Upper lobe of right lung (tissue), 1 donor: ENCODE measurements at regions not wholly inside any gene's neighbourhood (a gene's known extent, or its start where the extent isn't known, plus 50 kb on each side); places are given as distances from the start of the nearest gene placed in this dataset.
"Not testable (repeated sequence)": the region's sequence is repeated elsewhere in the genome, so short reads cannot be mapped to it uniquely, and the experiment has no call there.

Experiments
- ATAC-seq: fragments of 200-7000 bp; cut with Tn5 transposase; one replicate; pipeline ENCODE4 v1.9.1; 2020; ENCODE audit warnings: mild to moderate bottlenecking, moderate library complexity
- DNase-seq: peaks from one replicate; pipeline ENCODE4 v3.0.0-alpha.2; 2020
- H3K27ac ChIP-seq: fragments of 200-600 bp; one replicate; pipeline ENCODE4 v1.8.0; 2022
- H3K27me3 ChIP-seq: fragments of 200-600 bp; one replicate; pipeline ENCODE4 v1.8.0; 2022; ENCODE audit warnings: mild to moderate bottlenecking
- H3K36me3 ChIP-seq: fragments of 200-600 bp; one replicate; pipeline ENCODE4 v1.8.0; 2022
- H3K4me1 ChIP-seq: fragments of 200-600 bp; one replicate; pipeline ENCODE4 v1.8.0; 2022
- H3K4me3 ChIP-seq: fragments of 200-600 bp; one replicate; pipeline ENCODE4 v1.8.0; 2022; ENCODE audit warnings: mild to moderate bottlenecking
- H3K9me3 ChIP-seq: fragments of 200-600 bp; one replicate; pipeline ENCODE4 v1.8.0; 2022
- intact Hi-C: fragments of 100-400 bp; cut with DNase I; formaldehyde crosslinking; loops from one replicate; pipeline ENCODE4 v1.11.0; 2022
- TF ChIP-seq, protein P1 (sequence below): fragments of 200-600 bp; IDR thresholded peaks from one replicate; pipeline ENCODE4 v1.8.0; 2022; ENCODE audit warnings: antibody characterized with exemption
- donor health status: DM: no; HTN: yes; CAD: no; lungs with severe emphysema.

DNA sequence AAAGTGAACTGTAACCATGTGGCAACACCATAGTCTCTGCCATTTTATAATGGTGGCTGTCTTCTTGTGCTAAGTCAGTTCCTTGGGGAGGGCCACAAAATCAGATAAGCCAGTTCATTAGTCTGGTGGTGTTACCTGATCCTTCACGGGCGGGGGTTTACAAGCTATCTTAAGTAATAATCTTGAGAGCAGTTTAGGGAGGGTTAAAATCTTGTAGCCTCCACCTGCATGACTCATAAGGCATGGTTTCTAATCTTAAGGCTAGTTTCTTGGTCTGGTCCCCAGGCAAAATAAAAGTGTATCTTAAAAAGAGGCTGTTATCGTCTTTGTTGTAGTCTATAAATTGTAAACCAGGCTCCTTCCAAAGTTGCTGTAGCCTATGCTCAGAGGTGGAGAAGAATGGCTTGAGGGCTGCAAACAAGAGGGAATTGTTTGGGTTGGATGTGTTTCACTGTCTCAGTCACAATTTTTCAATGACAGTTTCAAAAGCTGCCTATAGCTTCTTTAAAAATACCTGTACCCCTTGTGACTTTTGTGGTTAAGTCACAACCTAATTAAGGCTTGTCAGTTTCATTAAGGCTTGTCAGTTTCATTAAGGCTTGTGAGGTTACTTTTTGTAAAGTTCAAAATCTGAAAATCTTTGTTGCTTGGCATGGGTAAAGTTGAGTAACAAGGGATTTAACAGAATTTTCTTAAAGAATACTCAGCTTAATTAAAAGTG lies 135.7 kb downstream of the RPS4Y2 start:
- H3K9me3 ChIP-seq, result no peaks in the 10 kb centered on the region
- no peak overlapping the region for H3K4me3 ChIP-seq
- DNase-seq, result no peak
- H3K4me1 ChIP-seq, result no peaks in the 10 kb centered on the region
- intact Hi-C loops, result no loop called here
- H3K36me3 ChIP-seq, result no peaks in the 10 kb centered on the region
- no peak overlapping the region for H3K27ac ChIP-seq
- H3K27me3 ChIP-seq, result no peaks in the 10 kb centered on the region
- ATAC-seq, result no peak
- TF ChIP-seq, protein P1, sequence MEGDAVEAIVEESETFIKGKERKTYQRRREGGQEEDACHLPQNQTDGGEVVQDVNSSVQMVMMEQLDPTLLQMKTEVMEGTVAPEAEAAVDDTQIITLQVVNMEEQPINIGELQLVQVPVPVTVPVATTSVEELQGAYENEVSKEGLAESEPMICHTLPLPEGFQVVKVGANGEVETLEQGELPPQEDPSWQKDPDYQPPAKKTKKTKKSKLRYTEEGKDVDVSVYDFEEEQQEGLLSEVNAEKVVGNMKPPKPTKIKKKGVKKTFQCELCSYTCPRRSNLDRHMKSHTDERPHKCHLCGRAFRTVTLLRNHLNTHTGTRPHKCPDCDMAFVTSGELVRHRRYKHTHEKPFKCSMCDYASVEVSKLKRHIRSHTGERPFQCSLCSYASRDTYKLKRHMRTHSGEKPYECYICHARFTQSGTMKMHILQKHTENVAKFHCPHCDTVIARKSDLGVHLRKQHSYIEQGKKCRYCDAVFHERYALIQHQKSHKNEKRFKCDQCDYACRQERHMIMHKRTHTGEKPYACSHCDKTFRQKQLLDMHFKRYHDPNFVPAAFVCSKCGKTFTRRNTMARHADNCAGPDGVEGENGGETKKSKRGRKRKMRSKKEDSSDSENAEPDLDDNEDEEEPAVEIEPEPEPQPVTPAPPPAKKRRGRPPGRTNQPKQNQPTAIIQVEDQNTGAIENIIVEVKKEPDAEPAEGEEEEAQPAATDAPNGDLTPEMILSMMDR, result no peak

DNA sequence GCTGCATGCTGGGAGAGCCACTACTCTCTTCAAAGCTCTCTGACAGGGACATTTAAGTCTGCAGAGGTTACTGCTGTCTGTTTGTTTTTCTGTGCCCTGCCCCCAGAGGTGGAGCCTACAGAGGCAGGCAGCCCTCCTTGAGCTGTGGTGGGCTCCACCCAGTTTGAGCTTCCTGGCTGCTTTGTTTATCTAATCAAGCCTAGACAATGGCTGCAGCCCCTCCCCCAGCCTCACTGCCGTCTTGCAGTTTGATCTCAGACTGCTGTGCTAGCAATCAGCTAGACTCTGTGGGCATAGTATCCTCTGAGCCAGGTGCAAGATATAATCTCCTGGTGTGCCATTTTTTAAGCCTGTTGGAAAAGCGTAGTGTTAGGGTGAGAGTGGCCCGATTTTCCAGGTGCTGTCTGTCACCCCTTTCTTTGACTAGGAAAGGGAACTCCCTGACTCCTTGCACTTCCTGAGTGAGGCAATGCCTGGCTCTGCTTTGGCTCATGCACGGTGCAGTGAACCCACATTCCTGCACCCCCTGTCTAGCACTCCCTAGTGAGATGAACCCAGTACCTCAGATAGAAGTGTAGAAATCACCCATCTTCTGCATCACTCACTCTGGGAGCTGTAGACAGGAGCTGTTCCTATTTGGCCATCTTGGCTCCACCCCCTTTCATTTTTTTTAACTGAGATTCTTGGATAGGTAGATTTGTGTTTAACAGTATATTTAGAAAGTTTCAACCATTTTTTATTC lies 169.6 kb downstream of the RPS4Y2 start:
- ATAC-seq, H3K9me3 ChIP-seq, H3K4me3 ChIP-seq, H3K36me3 ChIP-seq, H3K27me3 ChIP-seq, DNase-seq, H3K27ac ChIP-seq, H3K4me1 ChIP-seq, intact Hi-C loops: not testable (repeated sequence)

DNA sequence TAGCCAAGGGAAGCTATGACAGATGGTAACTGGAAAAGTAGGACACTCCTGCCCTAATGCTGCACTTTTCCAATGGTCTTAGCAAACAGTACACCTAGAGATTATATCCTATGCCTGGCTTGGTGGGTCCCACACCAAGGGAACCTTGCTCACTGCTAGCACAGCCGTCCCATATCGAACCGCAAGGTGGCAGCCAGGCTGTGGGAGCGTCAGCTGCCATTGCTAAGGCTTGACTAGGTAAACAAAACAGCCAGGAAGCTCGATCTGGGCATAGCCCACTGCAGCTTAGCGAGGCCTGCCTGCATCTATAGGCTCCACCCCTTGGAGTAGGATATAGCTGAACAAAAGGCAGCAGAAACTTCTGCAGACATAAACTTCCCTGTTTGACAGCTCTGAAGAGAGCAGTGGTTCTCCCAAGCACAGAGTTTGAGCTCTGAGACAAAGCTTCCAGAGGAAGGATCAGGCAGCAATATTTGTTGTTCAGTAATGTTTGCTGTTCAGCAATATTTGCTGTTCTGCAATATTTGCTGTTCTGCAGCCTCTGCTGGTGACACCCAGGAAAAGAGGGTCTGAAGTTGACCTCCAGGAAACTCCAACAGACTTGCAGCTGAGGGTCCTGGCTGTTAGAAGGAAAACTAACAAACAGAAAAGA lies 173.9 kb downstream of the RPS4Y2 start:
- no peak for ATAC-seq
- intact Hi-C loops, result no loop called here
- no peak for DNase-seq
- Histone ChIP-seq H3K36me3 (no peaks in the 10 kb centered on the region), H3K27me3 (no peaks in the 10 kb centered on the region), H3K27ac (no peak overlapping the region), H3K9me3 (no peaks in the 10 kb centered on the region), H3K4me1 (no peaks in the 10 kb centered on the region), H3K4me3 (no peak overlapping the region)
- TF ChIP-seq, protein P1, result no peak

DNA sequence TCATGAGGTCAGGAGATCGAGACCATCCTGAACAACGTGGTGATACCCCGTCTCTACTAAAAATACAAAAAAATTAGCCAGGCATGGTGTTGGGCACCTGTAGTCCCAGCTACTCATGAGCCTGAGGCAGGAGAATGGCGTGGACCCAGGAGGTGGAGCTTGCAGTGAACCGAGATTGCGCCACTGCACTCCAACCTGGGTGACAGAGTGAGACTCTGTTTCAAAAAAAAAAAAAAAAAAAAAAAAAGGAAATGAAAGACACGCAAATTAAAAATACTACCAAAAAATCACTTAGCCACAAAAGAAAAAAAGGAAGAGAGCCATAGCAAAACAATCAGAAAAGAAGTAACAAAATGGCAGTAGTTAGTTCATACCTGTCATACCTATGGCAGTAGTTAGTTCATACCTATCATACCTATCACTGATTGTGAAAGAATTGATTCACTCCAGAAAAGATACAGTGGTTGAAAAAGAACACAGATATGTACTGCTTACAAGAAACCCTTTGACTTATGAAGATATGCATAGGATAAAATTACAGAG lies 180.9 kb downstream of the RPS4Y2 start:
- H3K27me3 ChIP-seq, intact Hi-C loops, ATAC-seq, H3K27ac ChIP-seq, DNase-seq, H3K9me3 ChIP-seq, H3K4me3 ChIP-seq, H3K36me3 ChIP-seq, H3K4me1 ChIP-seq: not testable (repeated sequence)

DNA sequence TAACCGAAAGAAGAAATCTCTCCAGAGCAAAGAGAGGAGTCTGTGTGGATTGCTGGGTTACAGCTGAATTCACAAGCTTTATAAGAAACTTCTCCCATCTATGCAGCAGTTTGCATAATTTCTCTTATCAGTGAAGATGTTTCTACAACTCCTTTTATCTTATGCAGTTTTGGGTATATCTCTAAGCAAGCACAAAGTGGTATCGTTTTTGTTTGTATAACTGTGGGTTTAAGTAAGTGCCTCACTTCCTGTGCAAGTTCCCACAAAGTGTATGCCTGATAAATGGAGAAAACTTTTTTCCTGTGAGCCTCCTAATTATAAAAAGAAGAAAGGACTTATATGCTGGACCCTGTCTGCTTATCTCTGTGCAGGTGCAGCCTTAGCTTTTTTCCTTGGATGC lies 205.6 kb downstream of the RPS4Y2 start:
- intact Hi-C loops, result no loop called here
- TF ChIP-seq, protein P1, result no peak
- DNase-seq, result no peak
- Histone ChIP-seq H3K27ac (no peak overlapping the region), H3K4me1 (no peaks in the 10 kb centered on the region), H3K27me3 (no peaks in the 10 kb centered on the region), H3K4me3 (no peak overlapping the region), H3K36me3 (no peaks in the 10 kb centered on the region), H3K9me3 (no peaks in the 10 kb centered on the region)
- no peak for ATAC-seq

DNA sequence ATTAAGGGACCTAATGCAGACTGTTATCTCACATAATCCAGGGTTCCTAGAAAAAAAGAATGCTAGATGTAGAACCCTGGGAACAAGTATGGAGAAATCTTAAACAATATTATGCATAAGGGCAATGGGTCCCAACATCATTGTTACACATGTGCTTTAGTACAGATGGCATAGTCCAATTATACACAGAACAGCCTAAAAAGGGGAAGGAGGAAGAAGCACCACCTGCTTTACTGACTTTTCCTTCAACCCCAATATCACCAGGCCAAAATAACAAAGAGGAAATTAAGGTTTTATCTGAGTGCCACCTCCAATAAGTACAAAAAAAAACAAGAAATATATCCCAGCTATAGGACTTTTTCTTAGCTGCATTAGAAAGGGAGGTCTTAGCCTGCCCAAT lies 211.9 kb downstream of the RPS4Y2 start:
- no peak overlapping the region for H3K27ac ChIP-seq
- H3K4me1 ChIP-seq, result no peaks in the 10 kb centered on the region
- no peaks in the 10 kb centered on the region for H3K36me3 ChIP-seq
- ATAC-seq (no peak), DNase-seq (no peak)
- no peaks in the 10 kb centered on the region for H3K9me3 ChIP-seq
- H3K27me3 ChIP-seq, result no peaks in the 10 kb centered on the region
- TF ChIP-seq, protein P1, result no peak
- no peak overlapping the region for H3K4me3 ChIP-seq
- intact Hi-C loops, result no loop called here
